OCI-LY7 (cell line): ENCODE measurements at regions not wholly inside any gene's neighbourhood (a gene's known extent, or its start where the extent isn't known, plus 50 kb on each side); places are given as distances from the start of the nearest gene placed in this dataset.
"Not testable (repeated sequence)": the region's sequence is repeated elsewhere in the genome, so short reads cannot be mapped to it uniquely, and the experiment has no call there.

Experiments used
- BruUV-seq: library from RNA; stranded (reverse); fragments of 400-500 nt; replicated peaks from 2 replicates; lab custom pipeline; 2021; lab: Mats Ljungman, UMichigan
- CTCF ChIA-PET: fragments of 300-600 bp; sonication (Branson Sonifier 250); formaldehyde crosslinking; loops from one replicate; lab custom pipeline; 2022; ENCODE audit warnings: antibody characterized with exemption; ENCODE audit not compliant: unreplicated experiment; lab: Charles Lee
- POLR2A ChIA-PET: fragments of 300-600 bp; sonication (Branson Sonifier 250); formaldehyde crosslinking; loops from one replicate; lab custom pipeline; 2022; ENCODE audit warnings: antibody characterized with exemption; lab: Charles Lee
- DNase-seq: peaks from one replicate; pipeline ENCODE4 v3.0.0-alpha.2; 2015; ENCODE audit warnings: low spot score
- H2AFZ ChIP-seq: fragments of 200-600 bp; sonication (generic), shearing (Covaris generic); 2 replicates; pipeline ENCODE4 v1.6.1; 2014; ENCODE audit warnings: mild to moderate bottlenecking, antibody characterized with exemption, low read length, moderate library complexity
- H3K27ac ChIP-seq: fragments of 200-600 bp; sonication (generic); 2 replicates; pipeline ENCODE4 v1.5.1; 2014; ENCODE audit warnings: mixed run types, low read depth, mild to moderate bottlenecking, moderate library complexity, low read length, inconsistent platforms; ENCODE audit not compliant: poor library complexity, severe bottlenecking
- H3K36me3 ChIP-seq: fragments of 200-600 bp; sonication (generic); 2 replicates; pipeline ENCODE4 v1.6.1; 2014; ENCODE audit warnings: mild to moderate bottlenecking, antibody characterized with exemption, low read length, moderate library complexity, mixed read lengths; ENCODE audit not compliant: insufficient read depth
- H3K4me1 ChIP-seq: fragments of 200-600 bp; sonication (generic); 2 replicates; pipeline ENCODE4 v1.5.1; 2014; ENCODE audit warnings: mild to moderate bottlenecking, low read length; ENCODE audit not compliant: insufficient read depth, poor library complexity, severe bottlenecking
- H3K4me2 ChIP-seq: fragments of 200-600 bp; sonication (generic); 2 replicates; pipeline ENCODE4 v1.6.1; 2014; ENCODE audit warnings: mild to moderate bottlenecking, low read length
- H3K4me3 ChIP-seq: fragments of 200-600 bp; sonication (generic); 2 replicates; pipeline ENCODE4 v1.5.1; 2014; ENCODE audit warnings: mild to moderate bottlenecking, low read depth, low read length; ENCODE audit not compliant: poor library complexity, severe bottlenecking
- H3K79me2 ChIP-seq: fragments of 200-600 bp; sonication (generic); 2 replicates; pipeline ENCODE4 v1.6.1; 2016; ENCODE audit warnings: low read depth, mild to moderate bottlenecking, low read length, moderate library complexity, mixed read lengths; ENCODE audit not compliant: insufficient read depth
- H3K9me2 ChIP-seq: fragments of 200-600 bp; sonication (generic); 2 replicates; pipeline ENCODE4 v1.6.1; 2016; ENCODE audit warnings: mild to moderate bottlenecking, low read length, mixed read lengths; ENCODE audit not compliant: insufficient read depth
- H3K9me3 ChIP-seq: fragments of 200-600 bp; sonication (generic); 2 replicates; pipeline ENCODE4 v1.6.1; 2014; ENCODE audit warnings: mild to moderate bottlenecking, mixed run types, low read length, mixed read lengths
- H4K20me1 ChIP-seq: fragments of 200-600 bp; sonication (generic); 2 replicates; pipeline ENCODE4 v1.6.1; 2014; ENCODE audit warnings: mild to moderate bottlenecking, antibody characterized with exemption, low read length, moderate library complexity, mixed read lengths; ENCODE audit not compliant: insufficient read depth
- EZH2phosphoT487 ChIP-seq: fragments of 200-600 bp; sonication (generic); IDR thresholded peaks from 2 replicates; pipeline ENCODE4 v1.6.1; 2018; ENCODE audit warnings: low read depth, borderline replicate concordance, mild to moderate bottlenecking, mixed run types, antibody characterized with exemption, low read length, moderate library complexity, mixed read lengths
- intact Hi-C: fragments of 100-400 bp; cut with micrococcal nuclease; formaldehyde crosslinking; loops from one replicate; pipeline ENCODE4 v1.10.0; 2022; ENCODE audit not compliant: unreplicated experiment
- TF ChIP-seq, protein P1 (sequence below): fragments of 200-600 bp; sonication (generic); conservative IDR thresholded peaks from 2 replicates; pipeline ENCODE4 v1.5.1; 2014; ENCODE audit warnings: mild to moderate bottlenecking, antibody characterized with exemption, low read length, moderate library complexity, mixed read lengths

DNA sequence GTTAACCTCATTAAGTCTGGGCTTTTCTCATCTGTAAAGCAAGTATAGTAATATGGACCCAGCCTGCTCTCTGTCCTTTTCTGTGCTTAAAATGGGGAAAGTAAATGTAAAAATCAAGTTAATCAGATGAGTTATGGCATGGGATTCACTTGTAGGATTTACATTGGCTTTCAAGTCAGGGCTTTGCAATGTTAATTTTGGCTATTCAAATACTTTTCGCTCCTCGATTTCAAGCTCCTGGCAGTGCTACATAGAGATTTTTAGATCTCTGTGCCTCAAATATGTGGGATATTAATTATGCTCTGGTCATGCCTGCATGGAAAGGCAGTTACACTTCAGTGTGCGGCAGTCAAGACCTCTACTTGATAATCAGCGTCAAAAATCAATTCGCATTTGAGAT lies 709.8 kb downstream of the LTN1 start:
- Histone ChIP-seq H3K9me3 (no peaks in the 10 kb centered on the region), H3K36me3 (no peaks in the 10 kb centered on the region), H2AFZ (no peak overlapping the region), H3K4me3 (no peak overlapping the region), H3K79me2 (no peaks in the 10 kb centered on the region), H4K20me1 (no peaks in the 10 kb centered on the region), H3K4me2 (no peak overlapping the region), H3K27ac (no peak overlapping the region), H3K9me2 (no peaks in the 10 kb centered on the region), H3K4me1 (no peaks in the 10 kb centered on the region)
- TF ChIP-seq, protein P1, sequence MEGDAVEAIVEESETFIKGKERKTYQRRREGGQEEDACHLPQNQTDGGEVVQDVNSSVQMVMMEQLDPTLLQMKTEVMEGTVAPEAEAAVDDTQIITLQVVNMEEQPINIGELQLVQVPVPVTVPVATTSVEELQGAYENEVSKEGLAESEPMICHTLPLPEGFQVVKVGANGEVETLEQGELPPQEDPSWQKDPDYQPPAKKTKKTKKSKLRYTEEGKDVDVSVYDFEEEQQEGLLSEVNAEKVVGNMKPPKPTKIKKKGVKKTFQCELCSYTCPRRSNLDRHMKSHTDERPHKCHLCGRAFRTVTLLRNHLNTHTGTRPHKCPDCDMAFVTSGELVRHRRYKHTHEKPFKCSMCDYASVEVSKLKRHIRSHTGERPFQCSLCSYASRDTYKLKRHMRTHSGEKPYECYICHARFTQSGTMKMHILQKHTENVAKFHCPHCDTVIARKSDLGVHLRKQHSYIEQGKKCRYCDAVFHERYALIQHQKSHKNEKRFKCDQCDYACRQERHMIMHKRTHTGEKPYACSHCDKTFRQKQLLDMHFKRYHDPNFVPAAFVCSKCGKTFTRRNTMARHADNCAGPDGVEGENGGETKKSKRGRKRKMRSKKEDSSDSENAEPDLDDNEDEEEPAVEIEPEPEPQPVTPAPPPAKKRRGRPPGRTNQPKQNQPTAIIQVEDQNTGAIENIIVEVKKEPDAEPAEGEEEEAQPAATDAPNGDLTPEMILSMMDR: no peak
- TF ChIP-seq EZH2phosphoT487: no peak
- no TSS peak for BruUV-seq
- ChIA-PET CTCF (no interaction called here), POLR2A (interaction anchor here (0.5 to 1.2 kb wide), 3 partner anchors 13 to 648 kb away, joined by 3 to 4 read pairs (median 3); no protein-coding TSS in a partner anchor)
- no peak for DNase-seq
- intact Hi-C loops: no loop called here

DNA sequence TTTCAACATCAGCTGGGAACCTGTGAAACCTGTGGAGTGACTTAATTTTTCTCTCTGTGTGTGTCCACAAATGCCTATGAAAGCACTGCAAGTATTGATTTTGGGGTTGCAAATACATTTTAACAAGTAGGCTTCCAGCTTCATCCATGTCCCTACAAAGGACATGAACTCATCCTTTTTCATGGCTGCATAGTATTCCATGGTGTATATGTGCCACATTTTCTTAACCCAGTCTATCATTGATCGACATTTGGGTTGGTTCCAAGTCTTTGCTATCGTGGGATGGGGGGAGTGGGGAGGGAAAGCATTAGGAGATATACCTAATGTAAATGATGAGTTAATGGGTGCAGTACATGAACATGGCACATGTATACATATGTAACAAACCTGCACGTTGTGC lies 711.3 kb downstream of the LTN1 start:
- H3K9me2 ChIP-seq, H3K4me3 ChIP-seq, H3K79me2 ChIP-seq, BruUV-seq, intact Hi-C loops, H2AFZ ChIP-seq, H3K27ac ChIP-seq, H3K36me3 ChIP-seq, H3K9me3 ChIP-seq, CTCF ChIA-PET, H3K4me1 ChIP-seq, H3K4me2 ChIP-seq, H4K20me1 ChIP-seq, DNase-seq, POLR2A ChIA-PET: not testable (repeated sequence)

GRCh38 chr21:28280611-28281010 lies 712.1 kb downstream of the LTN1 start:
- Histone ChIP-seq H2AFZ (no peak overlapping the region), H3K27ac (no peak overlapping the region), H3K79me2 (no peaks in the 10 kb centered on the region), H4K20me1 (no peaks in the 10 kb centered on the region), H3K36me3 (no peaks in the 10 kb centered on the region), H3K9me3 (no peaks in the 10 kb centered on the region), H3K4me2 (no peak overlapping the region), H3K4me3 (no peak overlapping the region), H3K4me1 (no peaks in the 10 kb centered on the region), H3K9me2 (no peaks in the 10 kb centered on the region)
- CTCF ChIA-PET: no interaction called here
- TF ChIP-seq EZH2phosphoT487: no peak
- TF ChIP-seq, protein P1: no peak
- BruUV-seq: no TSS peak
- DNase-seq: no peak
- POLR2A ChIA-PET: no interaction called here
- intact Hi-C loops: no loop called here
